NB4 (cell line): ENCODE measurements at regions not wholly inside any gene's neighbourhood (a gene's known extent, or its start where the extent isn't known, plus 50 kb on each side); places are given as distances from the start of the nearest gene placed in this dataset.

ENCODE experiments used
- MAX ChIP-seq: IDR thresholded peaks from 2 replicates; pipeline ENCODE4 v1.6.1; 2011; ENCODE audit warnings: low read depth, low read length
- MYC ChIP-seq: IDR thresholded peaks from 2 replicates; pipeline ENCODE4 v1.6.1; 2011; ENCODE audit warnings: low read depth, low read length
- POLR2A ChIP-seq: IDR thresholded peaks from 2 replicates; pipeline ENCODE4 v1.6.1; 2011; ENCODE audit warnings: mild to moderate bottlenecking; ENCODE audit not compliant: insufficient read length; ENCODE audit errors: extremely low read depth
- TF ChIP-seq, protein P1 (sequence below): IDR thresholded peaks from one replicate; pipeline ENCODE4 v1.5.1; 2012; ENCODE audit warnings: low read depth, low read length

GRCh38 chr5:158170534-158170933, 311.6 kb upstream of the CLINT1 start:
- TF ChIP-seq POLR2A (no peak), MAX (no peak), MYC (no peak)
- TF ChIP-seq, protein P1, sequence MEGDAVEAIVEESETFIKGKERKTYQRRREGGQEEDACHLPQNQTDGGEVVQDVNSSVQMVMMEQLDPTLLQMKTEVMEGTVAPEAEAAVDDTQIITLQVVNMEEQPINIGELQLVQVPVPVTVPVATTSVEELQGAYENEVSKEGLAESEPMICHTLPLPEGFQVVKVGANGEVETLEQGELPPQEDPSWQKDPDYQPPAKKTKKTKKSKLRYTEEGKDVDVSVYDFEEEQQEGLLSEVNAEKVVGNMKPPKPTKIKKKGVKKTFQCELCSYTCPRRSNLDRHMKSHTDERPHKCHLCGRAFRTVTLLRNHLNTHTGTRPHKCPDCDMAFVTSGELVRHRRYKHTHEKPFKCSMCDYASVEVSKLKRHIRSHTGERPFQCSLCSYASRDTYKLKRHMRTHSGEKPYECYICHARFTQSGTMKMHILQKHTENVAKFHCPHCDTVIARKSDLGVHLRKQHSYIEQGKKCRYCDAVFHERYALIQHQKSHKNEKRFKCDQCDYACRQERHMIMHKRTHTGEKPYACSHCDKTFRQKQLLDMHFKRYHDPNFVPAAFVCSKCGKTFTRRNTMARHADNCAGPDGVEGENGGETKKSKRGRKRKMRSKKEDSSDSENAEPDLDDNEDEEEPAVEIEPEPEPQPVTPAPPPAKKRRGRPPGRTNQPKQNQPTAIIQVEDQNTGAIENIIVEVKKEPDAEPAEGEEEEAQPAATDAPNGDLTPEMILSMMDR: no peak
